Epidermal melanocyte (primary cell): ENCODE measurements at regions not wholly inside any gene's neighbourhood (a gene's known extent, or its start where the extent isn't known, plus 50 kb on each side); places are given as distances from the start of the nearest gene placed in this dataset.

Source experiments
- DNase-seq: peaks from one replicate; pipeline ENCODE4 v3.0.0; 2011; ENCODE audit warnings: low spot score; ENCODE audit not compliant: insufficient read length

DNA sequence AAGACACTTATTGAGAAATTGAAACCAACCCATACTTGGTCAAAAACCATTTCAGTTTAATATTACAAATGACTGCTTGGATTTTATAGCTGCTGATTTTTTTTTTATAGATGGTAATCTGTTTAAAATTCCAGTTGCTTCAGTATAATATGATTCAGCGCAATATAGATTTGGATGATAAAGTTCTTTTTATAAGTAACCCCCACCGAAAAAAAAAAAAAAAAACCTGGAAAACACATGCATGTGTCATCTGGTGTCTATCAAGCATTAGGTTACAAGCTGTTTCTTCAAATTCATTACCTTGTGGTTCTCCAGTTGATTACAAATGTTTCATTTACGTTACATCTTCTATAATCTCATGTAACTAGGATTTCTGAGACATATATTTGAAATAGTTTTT, 356.6 kb upstream of the ROBO2 start:
- DNase-seq, result no peak

- DNase-seq, result no peak
These were observed 355.0 kb upstream of the ROBO2 start for GRCh38 chr3:76684946-76685345.

- no peak for DNase-seq
These were observed 354.0 kb upstream of the ROBO2 start for GRCh38 chr3:76685858-76686257.

- DNase-seq, result no peak
These were observed 352.9 kb upstream of the ROBO2 start for GRCh38 chr3:76687019-76687418.

DNA sequence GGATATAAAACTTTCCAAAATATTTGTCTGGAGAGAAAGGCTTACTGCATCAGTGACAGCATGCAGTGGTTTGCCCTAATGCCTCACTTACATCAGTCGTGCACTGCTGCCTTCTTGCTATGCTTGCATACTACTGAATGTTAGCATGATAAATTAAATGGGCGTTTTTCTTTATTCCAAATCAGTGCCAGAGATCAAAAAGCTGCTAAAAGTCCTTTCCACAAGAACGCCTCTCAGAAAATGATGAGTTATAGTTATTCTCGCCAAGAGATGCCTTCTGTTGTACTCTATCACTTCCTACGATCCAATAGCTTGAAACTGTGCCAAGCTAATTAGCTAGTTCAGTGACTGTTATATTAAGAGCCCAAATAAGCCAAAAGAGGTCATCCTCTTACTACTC, 345.8 kb upstream of the ROBO2 start:
- no peak for DNase-seq

- DNase-seq, result no peak
These were observed 341.7 kb upstream of the ROBO2 start for GRCh38 chr3:76698136-76698706.

DNA sequence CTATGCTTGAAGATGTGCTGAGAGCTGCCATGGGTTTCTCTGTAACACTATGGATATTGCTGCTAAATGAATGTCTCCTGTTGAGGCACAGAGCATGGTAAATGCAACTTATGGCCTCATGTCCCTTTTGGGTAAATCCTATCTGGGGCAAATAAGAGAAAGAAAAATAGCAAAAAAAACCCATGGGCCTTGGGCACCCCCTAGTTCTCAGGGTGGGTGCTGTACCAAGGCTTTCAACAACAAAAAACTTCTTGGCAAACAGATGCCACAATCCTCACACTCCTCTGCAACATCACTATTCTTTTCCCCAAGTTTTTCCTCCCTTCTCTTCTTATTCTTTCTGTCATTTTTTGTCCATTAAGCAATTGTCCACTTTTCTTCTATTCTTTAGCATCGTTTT, 340.1 kb upstream of the ROBO2 start:
- DNase-seq, result no peak

DNA sequence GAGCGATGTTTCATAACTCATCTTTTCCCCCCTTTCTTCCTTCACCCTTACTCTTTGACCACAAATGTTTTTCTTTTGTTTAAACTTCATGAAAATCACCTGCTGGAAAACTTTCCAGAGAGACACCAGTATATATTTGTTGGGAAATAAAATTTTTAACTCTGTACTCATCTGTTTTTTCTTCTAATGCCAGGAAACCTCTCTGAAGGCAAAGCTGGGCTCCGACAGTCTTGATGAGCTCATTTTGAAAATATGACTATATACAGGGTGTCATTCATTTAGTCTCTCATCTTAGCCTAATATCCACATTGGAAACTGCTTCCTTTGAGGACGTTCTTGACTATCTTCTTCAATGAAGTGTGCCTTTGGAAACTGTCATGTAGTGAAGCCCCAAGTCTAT, 339.6 kb upstream of the ROBO2 start:
- no peak for DNase-seq

GRCh38 chr3:76702676-76703075, 337.2 kb upstream of the ROBO2 start:
- no peak for DNase-seq

DNA sequence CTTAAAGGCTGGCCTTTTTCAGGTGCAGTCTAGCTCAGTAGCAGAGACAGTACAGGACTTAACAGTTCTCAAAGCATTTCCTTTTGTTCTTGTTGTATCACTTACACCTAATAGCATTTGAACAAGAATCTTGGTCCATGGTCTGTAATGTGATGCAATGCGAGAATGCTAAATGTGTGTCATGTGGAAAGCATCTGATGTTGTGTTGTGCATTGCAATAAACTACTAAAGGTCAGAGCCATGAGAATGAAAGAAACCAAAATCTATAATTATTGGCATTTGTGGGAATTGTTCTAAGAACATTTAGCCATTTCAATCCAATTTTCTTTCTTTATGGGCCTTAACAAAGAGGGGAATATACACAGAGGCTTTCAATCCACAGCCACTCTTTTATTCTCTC, 324.5 kb upstream of the ROBO2 start:
- DNase-seq, result no peak

- no peak for DNase-seq
These were observed 316.5 kb upstream of the ROBO2 start for GRCh38 chr3:76723366-76723765.

DNA sequence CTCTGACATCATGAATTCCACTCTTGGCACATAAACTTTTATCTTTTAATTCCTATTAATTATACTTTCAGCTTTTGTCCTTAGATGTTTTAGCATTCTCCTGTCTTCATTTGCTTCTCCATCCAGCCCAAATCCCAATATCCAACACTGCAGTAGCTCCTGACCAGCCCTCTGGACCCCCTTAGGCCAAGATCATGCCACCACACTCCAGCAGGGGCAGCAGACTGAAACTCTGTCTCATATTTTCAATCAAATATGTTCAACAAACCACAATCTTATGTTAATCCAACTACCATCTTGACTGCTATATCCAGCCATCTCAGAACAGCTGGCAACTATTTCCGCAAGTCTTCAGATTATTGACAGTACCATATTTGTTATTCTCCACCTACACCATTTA, 315.8 kb upstream of the ROBO2 start:
- no peak for DNase-seq

DNA sequence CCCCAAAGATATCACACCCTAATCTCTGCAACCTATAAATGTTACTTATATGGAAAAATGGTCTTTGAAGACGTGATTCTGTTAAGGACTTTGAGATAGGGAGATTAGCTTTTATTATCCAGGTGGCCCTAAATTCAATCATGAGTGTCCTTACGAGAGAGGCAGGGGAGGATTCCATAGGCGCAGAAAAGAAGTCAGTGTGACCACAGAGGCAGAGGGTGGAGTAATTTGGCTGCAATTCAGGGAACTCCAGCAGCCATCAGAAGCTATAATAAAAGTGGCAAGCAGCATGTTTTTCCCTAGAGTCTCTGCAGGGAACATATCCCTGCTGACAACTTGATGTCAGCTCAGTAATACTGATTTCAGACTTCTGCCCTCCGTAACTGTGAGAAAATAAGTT, 315.2 kb upstream of the ROBO2 start:
- no peak for DNase-seq

DNA sequence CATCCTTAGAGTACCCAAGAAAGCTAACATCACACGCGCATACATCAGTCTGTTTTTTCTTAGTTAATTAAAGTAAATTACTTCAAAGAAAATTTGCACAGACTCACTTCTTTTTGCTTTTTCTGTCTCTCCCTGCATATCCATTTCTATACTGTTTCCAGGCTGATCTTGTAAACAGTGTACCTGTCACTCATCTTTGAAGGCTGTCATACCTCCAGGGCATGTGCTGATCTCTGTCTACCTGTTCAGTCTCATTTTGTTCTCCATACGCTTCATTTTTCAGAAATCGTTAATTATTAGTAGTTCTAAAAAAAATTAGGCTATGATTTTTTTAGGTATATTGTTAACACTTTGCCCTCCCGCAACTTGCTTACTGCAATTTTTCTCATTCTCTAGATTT, 313.9 kb upstream of the ROBO2 start:
- no peak for DNase-seq

GRCh38 chr3:76728426-76728825, 311.5 kb upstream of the ROBO2 start:
- DNase-seq, result no peak

GRCh38 chr3:76731471-76731870, 308.4 kb upstream of the ROBO2 start:
- no peak for DNase-seq

- DNase-seq, result no peak
These were observed 306.7 kb upstream of the ROBO2 start for GRCh38 chr3:76733073-76733759.

- DNase-seq, result no peak
These were observed 304.7 kb upstream of the ROBO2 start for GRCh38 chr3:76735152-76735551.

DNA sequence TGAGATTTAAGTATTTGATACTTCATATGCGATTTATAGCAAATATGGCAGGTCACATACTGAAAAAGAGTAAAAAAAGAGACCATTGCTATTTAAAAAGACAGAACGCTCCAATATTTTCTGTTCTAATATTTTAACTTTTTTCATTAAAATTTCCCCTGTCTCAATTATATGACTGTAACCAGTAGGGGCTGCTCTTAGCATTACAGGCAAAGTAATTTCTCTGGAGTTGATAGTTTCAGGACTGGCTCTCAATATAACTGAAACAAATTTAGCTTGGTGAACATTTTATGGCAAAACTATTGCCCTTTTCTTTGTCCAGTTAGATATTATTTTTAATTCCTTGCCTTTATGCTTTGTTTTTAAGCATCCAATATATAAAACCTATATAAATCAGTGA, 286.3 kb upstream of the ROBO2 start:
- peak; percentile 22 for DNase-seq

DNA sequence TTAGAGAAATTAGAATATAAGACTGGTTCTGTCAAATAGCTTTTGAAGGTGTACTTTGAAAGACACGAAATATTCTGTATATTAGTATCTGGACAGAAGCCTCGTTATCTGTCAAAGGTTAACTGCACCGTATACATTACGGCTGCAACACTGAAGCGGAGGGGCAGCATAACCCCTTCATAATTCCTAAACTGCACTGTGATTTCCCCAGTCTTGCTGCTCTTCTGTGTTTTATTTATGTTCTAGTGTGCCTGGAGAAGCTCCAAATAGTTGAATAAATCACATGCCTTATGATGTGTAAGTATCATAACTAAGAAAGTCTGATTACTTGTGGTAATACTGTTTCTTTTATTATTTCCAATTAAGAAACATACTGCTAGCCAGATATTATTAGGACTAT, 285.7 kb upstream of the ROBO2 start:
- no peak for DNase-seq

GRCh38 chr3:76756577-76756976, 283.3 kb upstream of the ROBO2 start:
- no peak for DNase-seq

GRCh38 chr3:76760336-76760735, 279.6 kb upstream of the ROBO2 start:
- DNase-seq, result no peak

DNA sequence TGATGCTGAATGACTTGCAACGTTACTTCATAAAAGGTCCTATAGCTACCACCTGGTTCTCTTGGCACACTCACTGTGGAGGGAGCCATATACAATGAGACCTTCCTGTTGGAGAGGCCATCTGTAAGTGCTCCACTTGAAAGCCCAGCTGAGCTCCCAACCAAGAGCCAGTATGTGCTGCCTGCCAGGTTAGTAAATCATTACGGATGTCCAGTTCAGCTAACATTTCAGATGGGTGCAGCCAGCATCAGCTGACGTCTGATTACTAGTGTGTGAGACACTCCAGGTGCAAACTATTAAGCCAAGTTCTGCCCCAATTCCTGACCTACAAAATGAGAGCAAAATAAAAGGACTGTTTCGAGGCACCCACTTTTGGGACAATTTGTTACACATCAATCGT, 274.4 kb upstream of the ROBO2 start:
- DNase-seq, result no peak

- no peak for DNase-seq
These were observed 271.0 kb upstream of the ROBO2 start for GRCh38 chr3:76768912-76769311.
